B cell (primary cell): ENCODE measurements at regions not wholly inside any gene's neighbourhood (a gene's known extent, or its start where the extent isn't known, plus 50 kb on each side); places are given as distances from the start of the nearest gene placed in this dataset.

ENCODE experiments used
- ATAC-seq: fragments of 200-7000 bp; cut with Tn5 transposase; one replicate; pipeline ENCODE4 v1.10.0; 2021; ENCODE audit warnings: low read depth, mild to moderate bottlenecking, moderate number of reproducible peaks, moderate library complexity
- CTCF ChIA-PET: fragments of 350-600 bp; sonication (Branson Sonifier 250); formaldehyde crosslinking; loops from one replicate; lab custom pipeline; 2021; ENCODE audit warnings: antibody characterized with exemption, inconsistent platforms; lab: Charles Lee
- POLR2A ChIA-PET: fragments of 350-600 bp; sonication (Branson Sonifier 250); formaldehyde crosslinking; loops from one replicate; lab custom pipeline; 2021; ENCODE audit warnings: antibody characterized with exemption; lab: Charles Lee
- DNase-seq: peaks from one replicate; pipeline ENCODE4 v3.0.0; 2013
- H2AFZ ChIP-seq: 2 replicates; pipeline ENCODE4 v1.6.1; 2012; ENCODE audit warnings: mild to moderate bottlenecking, low read depth, low read length; ENCODE audit not compliant: insufficient read depth, poor library complexity, severe bottlenecking
- H3K27ac ChIP-seq, 2 donors: 1 replicate in 1 of 2; 2 replicates in 1 of 2; pipeline ENCODE4 v1.5.1; 2012 to 2013; ENCODE audit warnings: low read length in 2 of 2, mild to moderate bottlenecking in 2 of 2, moderate library complexity in 1 of 2
- H3K27me3 ChIP-seq, 4 experiments: fragments of 200-600 bp in 1 of 4; sonication (generic) in 1 of 4; replicated peaks in 1 of 4; 1 replicate in 2 of 4; 2 replicates in 2 of 4; pipeline versions ENCODE4 v1.6.1 to v1.7.0; 2013 to 2016; ENCODE audit warnings: low read length in 3 of 4, mild to moderate bottlenecking in 2 of 4, mixed read lengths in 1 of 4, moderate library complexity in 1 of 4; ENCODE audit not compliant: insufficient read depth in 4 of 4, control insufficient read depth in 3 of 4; ENCODE audit errors: control extremely low read depth in 1 of 4
- H3K36me3 ChIP-seq, 2 experiments: replicated peaks in 1 of 2; 1 replicate in 1 of 2; 2 replicates in 1 of 2; pipeline versions ENCODE4 v1.6.1 to v1.7.1; 2013; ENCODE audit warnings: low read length in 1 of 2; ENCODE audit not compliant: insufficient read depth in 2 of 2, control insufficient read depth in 1 of 2; ENCODE audit errors: control extremely low read depth in 1 of 2, extremely low read depth in 1 of 2
- H3K4me1 ChIP-seq, 2 donors: fragments of 200-600 bp in 1 of 2; sonication (generic) in 1 of 2; 1 replicate in 1 of 2; 2 replicates in 1 of 2; pipeline versions ENCODE4 v1.5.1 to v1.6.1; 2013 to 2017; ENCODE audit warnings: low read length in 2 of 2; ENCODE audit not compliant: control insufficient read depth in 2 of 2, insufficient read depth in 2 of 2
- H3K4me2 ChIP-seq: replicated peaks from 2 replicates; pipeline ENCODE3; 2012; ENCODE audit warnings: mild to moderate bottlenecking, low read depth, low read length; ENCODE audit not compliant: poor library complexity, severe bottlenecking
- H3K4me3 ChIP-seq, 5 experiments: fragments of 200-600 bp in 1 of 5; sonication (generic) in 1 of 5; 1 replicate in 3 of 5; 2 replicates in 2 of 5; pipeline versions ENCODE4 v1.5.1 to v1.7.0; 2011 to 2016; ENCODE audit warnings: low read length in 4 of 5, mild to moderate bottlenecking in 4 of 5, low read depth in 2 of 5, control low read depth in 1 of 5, moderate library complexity in 1 of 5; ENCODE audit not compliant: insufficient read depth in 1 of 5; ENCODE audit errors: control extremely low read depth in 1 of 5, extremely low read depth in 1 of 5
- H3K79me2 ChIP-seq: fragments of 200-600 bp; sonication (generic); one replicate; pipeline ENCODE4 v1.6.0; 2016; ENCODE audit warnings: low read length; ENCODE audit not compliant: control insufficient read depth, insufficient read depth
- H3K9ac ChIP-seq: fragments of 200-600 bp; sonication (generic); 2 replicates; pipeline ENCODE4 v1.6.1; 2017; ENCODE audit warnings: mild to moderate bottlenecking, low read length, moderate library complexity
- H3K9me3 ChIP-seq, 3 donors: one replicate each; pipeline versions ENCODE4 v1.6.1 to v1.7.1; 2013; ENCODE audit warnings: low read length in 2 of 3; ENCODE audit not compliant: control insufficient read depth in 2 of 3, insufficient read depth in 1 of 3; ENCODE audit errors: control extremely low read depth in 1 of 3
- H4K20me1 ChIP-seq: 2 replicates; pipeline ENCODE4 v1.6.0; 2012; ENCODE audit warnings: mild to moderate bottlenecking, low read length; ENCODE audit not compliant: insufficient read depth, control insufficient read depth, poor library complexity, severe bottlenecking
- H3K27ac Mint-ChIP-seq: one replicate; pipeline ENCODE4 v1.8.0; 2021; ENCODE audit warnings: mixed read lengths
- H3K27me3 Mint-ChIP-seq: one replicate; pipeline ENCODE4 v1.8.0; 2021; ENCODE audit warnings: mixed read lengths
- H3K4me1 Mint-ChIP-seq: one replicate; pipeline ENCODE4 v1.8.0; 2021; ENCODE audit warnings: mixed read lengths
- H3K4me3 Mint-ChIP-seq: one replicate; pipeline ENCODE4 v1.8.0; 2021; ENCODE audit warnings: mixed read lengths
- H3K9me3 Mint-ChIP-seq: one replicate; pipeline ENCODE4 v1.8.0; 2022; ENCODE audit warnings: mixed read lengths; ENCODE audit not compliant: insufficient read depth
- EZH2 ChIP-seq: IDR thresholded peaks from 2 replicates; pipeline ENCODE4 v1.6.1; 2012; ENCODE audit warnings: borderline replicate concordance, low read depth, mild to moderate bottlenecking, moderate library complexity, low read length; ENCODE audit not compliant: insufficient read depth, poor library complexity, severe bottlenecking
- WGBS: methylation state at CpG from one replicate; pipeline ENCODE4 v1.1.5; 2013; ENCODE audit warnings: missing lambda C conversion rate; ENCODE audit not compliant: insufficient coverage; 5-methylcytosine and 5-hydroxymethylcytosine counted together
- intact Hi-C: fragments of 100-400 bp; cut with micrococcal nuclease; formaldehyde crosslinking; loops from one replicate; pipeline ENCODE4 v1.10.0; 2022
- TF ChIP-seq, protein P1 (sequence below): fragments of 200-600 bp; IDR thresholded peaks from one replicate; pipeline ENCODE4 v1.8.0; 2022; ENCODE audit warnings: antibody characterized with exemption, mild to moderate bottlenecking

DNA sequence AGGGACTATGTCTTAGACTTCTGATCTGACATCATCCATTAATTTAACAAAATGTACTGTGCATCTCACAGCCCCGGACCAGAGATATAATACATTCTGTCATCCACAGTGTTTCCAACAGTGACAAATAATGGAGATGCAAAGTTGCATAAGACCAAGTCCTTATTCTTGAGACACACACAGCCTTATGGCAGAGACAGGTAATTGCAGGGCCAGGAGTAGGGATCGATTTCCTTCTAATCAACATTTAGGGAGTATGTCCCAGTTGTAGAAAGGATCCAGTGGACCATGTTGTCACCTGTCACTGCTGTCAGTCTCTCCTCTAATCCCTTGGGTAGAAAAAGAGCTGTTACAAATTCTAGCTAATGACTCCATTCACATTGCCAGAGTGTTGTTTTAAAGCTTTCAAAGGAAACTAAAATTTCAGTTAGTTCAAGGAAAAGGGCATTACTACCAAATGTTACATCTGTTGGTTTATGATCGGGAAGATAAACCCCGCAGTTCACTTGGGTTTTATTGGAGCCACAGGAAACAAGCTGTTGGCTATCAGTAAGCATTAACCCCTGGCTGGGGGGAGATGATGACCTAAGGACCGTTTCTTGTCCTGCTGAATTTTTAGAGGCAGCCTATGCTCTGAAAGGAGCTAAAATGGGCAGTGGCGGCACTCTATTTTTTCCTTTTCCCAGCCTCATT, 111.4 kb upstream of the ATXN1 start:
- Histone ChIP-seq H3K79me2 (no peaks in the 10 kb centered on the region), H3K9me3 (no peaks in the 10 kb centered on the region), H2AFZ (no peak overlapping the region), H3K27me3 (no peaks in the 10 kb centered on the region), H3K4me1 (no peaks in the 10 kb centered on the region), H3K27ac (no peak overlapping the region), H3K4me3 (no peak overlapping the region), H4K20me1 (no peaks in the 10 kb centered on the region), H3K4me2 (no peak overlapping the region), H3K36me3 (no peaks in the 10 kb centered on the region), H3K9ac (no peak overlapping the region)
- intact Hi-C loops = no loop called here
- no peaks in the 10 kb centered on the region for H3K4me1 Mint-ChIP-seq
- ATAC-seq (no peak), DNase-seq (no peak)
- no peak overlapping the region for H3K27ac Mint-ChIP-seq
- CTCF ChIA-PET = no interaction called here
- H3K4me3 Mint-ChIP-seq = no peak overlapping the region
- POLR2A ChIA-PET = no interaction called here
- 30% methylated on average over 4 of the region's 6 CpGs for WGBS
- TF ChIP-seq EZH2 = no peak
- TF ChIP-seq, protein P1, sequence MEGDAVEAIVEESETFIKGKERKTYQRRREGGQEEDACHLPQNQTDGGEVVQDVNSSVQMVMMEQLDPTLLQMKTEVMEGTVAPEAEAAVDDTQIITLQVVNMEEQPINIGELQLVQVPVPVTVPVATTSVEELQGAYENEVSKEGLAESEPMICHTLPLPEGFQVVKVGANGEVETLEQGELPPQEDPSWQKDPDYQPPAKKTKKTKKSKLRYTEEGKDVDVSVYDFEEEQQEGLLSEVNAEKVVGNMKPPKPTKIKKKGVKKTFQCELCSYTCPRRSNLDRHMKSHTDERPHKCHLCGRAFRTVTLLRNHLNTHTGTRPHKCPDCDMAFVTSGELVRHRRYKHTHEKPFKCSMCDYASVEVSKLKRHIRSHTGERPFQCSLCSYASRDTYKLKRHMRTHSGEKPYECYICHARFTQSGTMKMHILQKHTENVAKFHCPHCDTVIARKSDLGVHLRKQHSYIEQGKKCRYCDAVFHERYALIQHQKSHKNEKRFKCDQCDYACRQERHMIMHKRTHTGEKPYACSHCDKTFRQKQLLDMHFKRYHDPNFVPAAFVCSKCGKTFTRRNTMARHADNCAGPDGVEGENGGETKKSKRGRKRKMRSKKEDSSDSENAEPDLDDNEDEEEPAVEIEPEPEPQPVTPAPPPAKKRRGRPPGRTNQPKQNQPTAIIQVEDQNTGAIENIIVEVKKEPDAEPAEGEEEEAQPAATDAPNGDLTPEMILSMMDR = no peak
- peaks cover 21% of the 10 kb centered on the region for H3K27me3 Mint-ChIP-seq
- peaks cover 7% of the 10 kb centered on the region for H3K9me3 Mint-ChIP-seq

DNA sequence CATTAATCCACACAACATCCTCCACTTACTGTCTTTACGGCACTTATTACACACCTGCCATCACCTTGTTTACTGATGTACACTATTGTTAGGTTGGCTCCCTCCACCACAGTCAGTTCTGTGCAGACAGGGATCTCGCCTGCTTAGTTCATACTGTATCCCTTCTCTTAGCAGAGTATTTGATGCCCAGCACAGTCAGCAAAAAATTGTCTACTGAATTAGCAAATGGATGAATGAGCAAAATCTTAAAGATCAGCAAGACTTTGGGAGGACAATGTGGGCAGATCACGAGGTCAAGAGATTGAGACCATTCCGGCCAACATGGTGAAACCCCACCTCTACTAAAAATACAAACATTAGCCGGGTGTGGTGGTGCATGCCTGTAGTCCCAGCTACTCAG, 109.8 kb upstream of the ATXN1 start:
- no peak overlapping the region for H3K4me2 ChIP-seq
- H4K20me1 ChIP-seq = no peaks in the 10 kb centered on the region
- H3K9me3 ChIP-seq = no peaks in the 10 kb centered on the region
- TF ChIP-seq EZH2 = no peak
- TF ChIP-seq, protein P1 = no peak
- no peaks in the 10 kb centered on the region for H3K4me1 ChIP-seq
- no peaks in the 10 kb centered on the region for H3K4me1 Mint-ChIP-seq
- POLR2A ChIA-PET = interaction anchor here (0.6 kb wide), 1 partner anchor 40 kb away, joined by 6 read pairs; no protein-coding TSS in a partner anchor
- H3K4me3 Mint-ChIP-seq = no peak overlapping the region
- no peak overlapping the region for H3K4me3 ChIP-seq
- no peak overlapping the region for H3K27ac Mint-ChIP-seq
- H3K27me3 Mint-ChIP-seq = peaks cover 16% of the 10 kb centered on the region
- WGBS = 100% methylated on average over 2 of the region's 5 CpGs
- no peak overlapping the region for H3K9ac ChIP-seq
- no peak for ATAC-seq
- intact Hi-C loops = no loop called here
- no peaks in the 10 kb centered on the region for H3K36me3 ChIP-seq
- H3K27ac ChIP-seq = no peak overlapping the region
- no peak overlapping the region for H2AFZ ChIP-seq
- no peak for DNase-seq
- H3K9me3 Mint-ChIP-seq = no peaks in the 10 kb centered on the region
- H3K27me3 ChIP-seq = no peaks in the 10 kb centered on the region
- CTCF ChIA-PET = no interaction called here
- no peaks in the 10 kb centered on the region for H3K79me2 ChIP-seq
